ENCODE measurements at regions not wholly inside any gene's neighbourhood (a gene's known extent, or its start where the extent isn't known, plus 50 kb on each side); places are given as distances from the start of the nearest gene placed in this dataset.
A peak's percentile ranks its signal among the peaks of the same experiment; 100 is the strongest.
"Not testable (repeated sequence)": the region's sequence is repeated elsewhere in the genome, so short reads cannot be mapped to it uniquely, and the experiment has no call there.

DNA sequence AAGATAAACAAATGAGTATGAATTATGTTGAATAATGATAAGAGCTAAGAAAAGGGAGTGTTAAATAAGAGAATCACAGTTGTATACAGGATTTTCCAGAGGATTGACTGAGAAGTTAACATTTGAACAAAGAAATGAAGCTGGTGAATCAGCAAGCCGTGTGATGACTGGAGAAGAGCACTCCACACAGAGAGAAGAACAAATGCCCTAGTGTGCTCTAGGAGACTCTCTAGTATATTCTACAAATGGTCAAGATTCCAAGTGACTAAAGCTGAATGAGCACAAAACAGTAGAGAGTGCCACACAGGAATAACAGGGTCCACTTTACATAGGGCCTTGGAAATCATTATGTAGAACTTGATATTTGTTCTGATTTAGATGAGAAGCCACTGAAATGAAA is 587.1 kb upstream of the ATXN7L3B start:
- DNase-seq (ENCODE audit: low read depth) = no peak

GRCh38 chr12:73951956-73952703 is 585.5 kb upstream of the ATXN7L3B start:
- no peak for DNase-seq (ENCODE audit: low read depth)

DNA sequence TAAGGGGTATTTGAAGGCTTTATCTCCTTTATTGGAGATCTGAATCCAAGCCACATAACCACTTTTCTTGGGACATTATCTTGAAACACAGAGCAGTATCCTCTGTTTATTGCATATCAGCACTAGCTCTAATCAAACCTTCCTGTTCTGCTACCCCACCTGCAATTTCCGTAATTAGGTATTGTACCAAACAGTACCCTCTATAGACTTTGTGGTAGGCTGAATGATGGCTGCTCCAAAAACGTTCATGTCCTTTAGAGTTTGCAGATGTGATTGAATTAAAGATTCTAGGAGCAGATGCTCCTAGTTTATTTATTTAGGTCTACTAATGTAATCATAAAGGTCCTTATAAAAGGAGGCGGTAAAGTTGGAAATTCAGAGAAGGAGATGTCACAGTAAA is 573.0 kb upstream of the ATXN7L3B start:
- no peak for DNase-seq (ENCODE audit: low read depth)

- DNase-seq (ENCODE audit: low read depth) = no peak
These were observed 564.1 kb upstream of the ATXN7L3B start for GRCh38 chr12:73973486-73973885.

GRCh38 chr12:73984552-73984951 is 553.1 kb upstream of the ATXN7L3B start:
- peak; percentile 1 for DNase-seq (ENCODE audit: low read depth)

- no peak for DNase-seq (ENCODE audit: low read depth)
These were observed 546.5 kb upstream of the ATXN7L3B start for GRCh38 chr12:73991138-73991537.

DNA sequence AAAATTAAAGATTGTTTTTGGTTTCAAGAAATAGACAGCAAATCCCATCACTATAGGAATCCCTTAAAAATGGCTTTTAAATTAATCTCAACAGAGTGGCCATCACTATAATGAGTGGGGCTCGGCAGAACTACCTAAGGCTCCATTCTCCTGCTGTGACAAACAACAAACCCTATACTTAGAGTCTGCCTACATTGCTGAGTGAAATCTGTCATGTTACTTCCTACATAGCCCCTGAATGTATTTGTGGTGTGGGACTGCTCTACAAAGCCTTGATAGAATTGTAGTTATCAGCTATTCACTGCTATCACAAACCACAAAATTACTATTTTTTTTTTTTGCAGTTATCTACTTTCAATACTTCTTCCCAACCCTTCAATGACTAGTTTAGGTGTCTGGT is 538.7 kb upstream of the ATXN7L3B start:
- no peak for DNase-seq (ENCODE audit: low read depth)

DNA sequence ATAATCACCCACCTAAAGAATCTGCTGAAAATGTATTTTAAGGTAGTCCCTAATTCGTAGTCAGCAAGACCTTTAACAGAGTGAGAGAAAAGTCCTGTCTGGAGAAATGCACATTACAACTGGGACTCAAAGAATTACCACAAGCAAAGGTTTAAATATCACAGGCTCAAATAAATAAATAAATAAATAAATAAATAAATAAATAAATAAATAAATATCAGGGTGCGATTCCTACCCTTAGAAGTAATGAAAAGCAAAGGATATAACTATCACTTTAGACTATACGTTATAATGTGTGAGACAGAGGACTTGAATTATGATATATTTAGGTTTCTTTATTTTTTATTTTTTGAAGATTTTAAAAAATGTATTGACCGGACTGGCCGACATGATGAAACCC is 522.5 kb upstream of the ATXN7L3B start:
- no peak for DNase-seq (ENCODE audit: low read depth)

DNA sequence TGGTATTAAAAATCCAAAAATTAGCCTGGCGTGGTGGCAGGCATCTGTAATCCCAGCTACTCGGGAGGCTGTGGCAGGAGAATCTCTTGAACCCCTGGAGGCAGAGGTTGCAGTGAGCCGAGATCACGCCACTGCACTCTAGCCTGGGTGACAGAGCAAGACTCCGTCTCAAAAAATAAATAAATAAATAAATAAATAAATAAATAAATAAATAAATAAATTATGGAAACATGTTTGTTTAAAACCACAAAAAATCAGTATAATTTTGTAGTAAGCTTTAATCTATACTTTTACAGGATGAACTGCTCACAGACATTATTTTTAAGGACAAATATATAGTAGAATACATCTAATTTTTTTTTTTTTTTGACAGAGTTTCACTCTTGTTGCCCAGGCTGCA is 521.3 kb upstream of the ATXN7L3B start:
- DNase-seq (ENCODE audit: low read depth) = not testable (repeated sequence)

GRCh38 chr12:74018849-74019248 is 518.8 kb upstream of the ATXN7L3B start:
- DNase-seq (ENCODE audit: low read depth) = peak; percentile 58

GRCh38 chr12:74021937-74022336 is 515.7 kb upstream of the ATXN7L3B start:
- peak; percentile 49 for DNase-seq (ENCODE audit: low read depth)

DNA sequence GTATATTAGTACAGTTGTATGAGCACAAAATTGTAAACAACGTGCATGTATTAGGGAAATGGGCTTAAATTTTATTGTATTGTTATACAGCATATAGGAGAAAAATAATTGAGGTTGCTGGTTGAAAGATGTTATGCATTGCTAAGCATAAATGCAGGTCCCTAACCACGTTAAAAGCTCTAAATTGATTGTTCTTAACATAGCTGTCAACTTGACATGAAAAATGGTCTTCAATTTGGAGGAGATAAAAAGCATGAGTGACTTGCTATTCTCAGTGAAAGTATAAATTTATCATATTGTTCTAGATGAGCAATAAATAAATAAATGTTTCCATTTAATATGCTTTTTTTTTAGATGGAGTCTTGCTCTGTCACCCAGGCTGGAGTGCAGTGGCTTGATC is 506.6 kb upstream of the ATXN7L3B start:
- DNase-seq (ENCODE audit: low read depth) = no peak

- DNase-seq (ENCODE audit: low read depth) = no peak
These were observed 504.1 kb upstream of the ATXN7L3B start for GRCh38 chr12:74033531-74033930.

- DNase-seq (ENCODE audit: low read depth) = not testable (repeated sequence)
These were observed 498.5 kb upstream of the ATXN7L3B start for GRCh38 chr12:74039138-74039537.

DNA sequence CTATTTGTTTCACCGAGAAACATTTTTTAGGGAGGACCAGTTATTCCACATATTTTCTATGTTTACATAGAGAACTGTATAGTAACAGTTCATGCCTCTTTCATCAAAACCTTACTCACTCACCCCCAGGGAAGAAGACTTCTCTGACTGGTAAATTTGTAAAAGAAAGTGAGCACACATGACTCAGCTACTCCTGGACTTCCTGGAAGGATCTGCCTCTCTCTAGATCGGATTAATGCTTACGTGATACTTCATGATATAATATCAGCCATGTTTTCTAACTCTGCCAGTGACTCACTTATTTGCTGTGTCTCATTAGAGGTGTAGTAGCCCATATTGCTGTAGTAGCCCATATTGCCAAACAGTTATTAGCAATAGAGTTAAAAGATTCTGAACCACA is 494.3 kb upstream of the ATXN7L3B start:
- peak; percentile 87 for DNase-seq (ENCODE audit: low read depth)

DNA sequence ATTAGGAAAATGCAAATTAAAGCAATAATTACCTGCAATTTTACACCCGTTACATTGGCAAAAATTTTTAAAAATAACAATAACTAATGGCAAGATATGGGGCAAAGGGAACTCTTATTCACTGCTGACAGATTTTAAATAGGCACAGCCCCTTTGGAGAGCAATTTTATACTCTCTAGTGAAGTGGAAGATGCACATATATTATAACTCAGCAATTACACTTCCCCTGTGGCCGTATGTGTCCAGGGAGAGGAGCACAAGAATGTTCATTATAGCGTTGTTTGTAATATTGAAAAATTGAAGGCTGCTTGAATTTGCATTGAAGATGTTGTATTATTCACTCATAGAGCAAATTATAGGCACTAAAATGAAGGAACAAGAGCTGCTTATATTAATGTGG is 488.3 kb upstream of the ATXN7L3B start:
- no peak for DNase-seq (ENCODE audit: low read depth)

DNA sequence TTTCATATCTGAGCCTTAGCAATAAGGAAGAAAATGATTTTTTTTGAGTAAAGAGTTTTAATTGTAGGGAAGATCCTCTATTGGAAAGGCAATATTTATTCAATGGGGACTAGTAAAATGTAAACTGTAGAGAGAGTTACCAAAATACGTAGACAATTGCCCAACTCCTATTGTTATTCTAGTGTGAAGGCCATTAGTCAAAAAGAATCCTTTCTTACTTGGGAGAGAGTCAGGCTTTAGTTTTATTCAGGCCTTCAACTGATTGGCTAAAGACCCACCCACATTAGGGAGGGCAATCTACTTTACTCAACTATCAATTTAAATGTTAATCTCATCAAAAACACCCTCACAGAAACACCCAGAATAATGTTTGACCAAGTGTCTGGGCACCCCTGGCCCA is 485.8 kb upstream of the ATXN7L3B start:
- no peak for DNase-seq (ENCODE audit: low read depth)

GRCh38 chr12:74066476-74066875 is 471.2 kb upstream of the ATXN7L3B start:
- DNase-seq (ENCODE audit: low read depth) = no peak

DNA sequence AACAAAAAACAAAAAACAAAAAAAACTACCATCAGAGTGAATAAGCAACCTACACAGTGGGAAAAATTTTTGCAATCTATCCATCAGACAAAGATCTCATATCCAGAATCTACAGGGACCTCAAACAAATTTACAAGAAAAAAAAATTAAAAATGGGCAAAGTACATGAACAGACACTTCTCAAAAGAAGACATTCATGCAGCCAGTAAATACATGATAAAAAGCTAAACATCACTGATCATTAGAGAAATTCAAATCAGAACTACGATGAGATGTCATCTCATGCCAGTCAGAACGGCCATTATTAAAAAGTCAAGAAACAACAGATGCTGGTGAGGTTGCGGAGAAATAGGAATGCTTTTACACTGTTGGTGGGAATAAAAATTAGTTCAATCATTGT is 466.5 kb upstream of the ATXN7L3B start:
- no peak for DNase-seq (ENCODE audit: low read depth)

DNA sequence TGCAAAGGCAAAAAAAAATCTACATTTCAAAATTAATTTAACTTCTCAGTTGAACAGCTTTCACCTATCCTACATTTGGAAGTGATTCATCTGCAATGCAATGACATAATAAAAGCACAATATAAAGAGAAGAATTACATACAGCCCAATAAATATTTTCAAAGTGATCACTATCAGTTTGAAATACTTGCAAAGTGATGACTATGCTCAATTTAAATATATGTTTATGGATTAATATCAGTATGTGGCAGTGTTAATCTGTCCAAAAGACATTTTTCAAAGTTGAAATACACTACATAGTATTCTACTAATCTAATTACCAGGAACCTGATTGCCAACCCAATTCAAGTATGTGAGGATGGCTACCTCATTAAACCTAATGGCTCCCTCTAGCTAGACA is 460.7 kb upstream of the ATXN7L3B start:
- DNase-seq (ENCODE audit: low read depth) = no peak

DNA sequence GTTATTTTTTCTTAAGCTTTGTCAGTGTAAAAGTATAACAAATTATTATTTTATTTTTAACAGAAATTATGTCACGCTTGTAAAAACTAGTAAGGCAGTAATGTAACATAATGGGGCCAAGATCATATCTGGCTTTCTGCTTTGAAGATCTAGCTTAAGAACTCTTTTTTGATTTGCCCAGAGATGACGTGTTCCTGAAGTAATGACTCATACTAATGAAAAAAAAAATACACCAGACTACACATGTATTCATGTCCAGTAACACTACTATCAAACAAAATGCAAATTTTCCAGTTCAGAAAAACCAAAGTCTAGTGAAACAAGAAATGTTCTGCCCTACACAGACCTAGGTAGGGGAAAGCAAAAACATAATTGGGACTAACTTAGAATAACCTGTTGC is 432.2 kb upstream of the ATXN7L3B start:
- peak; percentile 15 for DNase-seq (ENCODE audit: low read depth)

DNA sequence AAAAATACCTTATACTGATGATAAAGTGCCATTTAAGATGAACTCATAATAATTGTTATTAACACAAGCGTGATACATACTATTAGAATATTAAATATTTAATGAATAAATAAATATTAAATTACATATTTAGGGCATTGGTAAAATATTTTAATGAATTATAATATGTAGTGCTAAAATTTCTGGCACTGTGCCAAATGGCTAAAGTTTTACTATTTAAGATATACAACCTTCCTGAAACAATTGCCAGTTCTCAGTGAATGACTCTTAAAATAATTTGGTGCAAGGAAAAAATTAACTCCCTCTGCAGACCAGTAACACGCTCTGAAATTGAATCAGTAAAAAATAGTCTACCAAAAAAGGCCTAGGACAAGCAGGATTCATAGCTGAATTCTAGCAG is 428.9 kb upstream of the ATXN7L3B start:
- DNase-seq (ENCODE audit: low read depth) = no peak

DNA sequence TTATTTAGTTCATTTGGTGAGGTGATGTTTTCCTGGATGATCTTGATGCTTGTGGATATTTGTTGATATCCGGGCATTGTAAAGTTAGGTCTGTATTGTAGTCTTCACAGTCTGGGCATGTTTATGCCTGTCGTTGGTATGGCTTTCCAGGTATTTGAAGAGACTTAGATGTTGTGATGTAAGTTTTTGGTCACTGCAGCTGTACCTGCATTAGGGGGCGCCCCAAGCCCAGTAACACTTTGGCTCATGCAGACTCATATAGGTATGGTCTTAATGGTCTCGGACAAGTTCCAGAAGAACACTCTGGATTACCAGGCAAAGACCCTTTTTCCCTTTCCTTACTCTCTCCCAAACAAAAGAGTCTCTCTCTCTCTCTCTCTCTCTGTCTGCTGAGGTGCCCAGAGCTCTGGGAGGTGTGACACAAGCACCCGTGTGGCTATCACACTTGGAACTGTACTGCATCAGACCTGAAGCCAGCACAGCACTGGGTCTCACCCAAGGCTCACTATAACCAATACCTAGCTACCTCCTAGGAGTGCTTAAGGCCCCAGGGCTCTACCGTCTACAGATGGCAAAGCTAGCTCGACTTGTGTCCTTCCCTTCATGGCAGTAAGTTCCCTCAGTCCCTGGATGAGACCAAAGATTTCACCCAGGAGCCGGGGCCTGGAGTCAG is 425.8 kb upstream of the ATXN7L3B start:
- peak; percentile 28 for DNase-seq (ENCODE audit: low read depth)

Data from renal cortical epithelial cell (primary cell).